ENCODE measurements at regions not wholly inside any gene's neighbourhood (a gene's known extent, or its start where the extent isn't known, plus 50 kb on each side); places are given as distances from the start of the nearest gene placed in this dataset.
A peak's percentile ranks its signal among the peaks of the same experiment; 100 is the strongest.

DNA sequence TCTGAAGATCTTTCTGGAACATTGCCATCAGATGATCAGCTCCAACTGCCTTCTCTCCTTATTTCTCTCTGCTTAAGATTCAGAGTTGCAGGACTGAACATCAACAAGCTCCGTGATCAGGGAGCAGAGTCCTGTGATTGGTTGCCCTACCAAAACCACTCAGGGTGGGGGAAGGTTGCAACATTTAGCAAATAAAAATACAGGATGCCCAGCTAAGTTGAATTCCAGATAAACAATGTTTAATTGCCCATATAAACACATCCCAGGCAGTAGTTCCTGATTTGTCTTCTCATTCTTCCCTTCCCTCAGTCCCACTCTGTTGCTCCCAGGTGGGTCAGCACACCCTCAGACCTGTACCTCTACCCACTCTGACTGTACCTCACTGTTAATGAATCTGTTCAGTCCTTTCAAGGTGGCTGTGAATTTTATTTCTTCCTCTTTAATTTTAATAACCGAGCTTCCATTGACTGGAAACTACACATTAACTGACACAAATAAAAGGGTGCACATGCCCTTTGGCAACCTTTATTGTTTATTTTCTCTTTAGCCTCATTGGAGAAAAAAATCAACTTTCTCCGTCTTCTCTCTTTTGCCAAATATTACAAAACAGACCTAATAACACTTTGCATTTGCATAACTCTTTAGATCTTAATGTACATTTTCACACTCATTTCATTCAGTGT lies 167.1 kb upstream of the PKDCC start:
- Mint-ChIP-seq H3K4me3 (no peak overlapping the region), H3K9me3 (no peaks in the 10 kb centered on the region), H3K4me1 (ENCODE audit: low read depth) (no peaks in the 10 kb centered on the region), H3K36me3 (ENCODE audit: insufficient read depth in 2 of 2) (no peaks in the 10 kb centered on the region), H3K27ac (no peak overlapping the region), H3K27me3 (ENCODE audit: low read depth) (peaks cover 19% of the 10 kb centered on the region)
- DNase-seq (no peak), ATAC-seq (replicated peaks in 1 of 2) (no peak)

DNA sequence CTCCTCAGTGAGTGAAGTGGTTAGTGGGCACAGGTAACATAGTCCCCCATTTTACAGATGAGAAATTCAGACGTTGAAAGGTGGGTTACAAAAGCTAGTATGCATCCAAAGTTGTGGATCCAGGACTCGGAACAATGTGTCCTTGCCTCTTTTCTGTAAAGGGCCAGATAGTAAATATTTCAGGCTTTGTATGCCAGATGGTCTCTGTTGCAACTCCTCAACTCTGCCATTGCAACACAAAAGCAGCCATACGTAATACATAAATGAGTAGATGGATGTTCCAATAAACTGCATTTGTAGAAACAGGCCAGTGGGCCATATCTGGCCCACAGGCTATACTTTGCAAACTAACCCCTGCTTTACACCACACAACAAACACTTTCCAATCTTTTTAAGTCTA lies 166.6 kb upstream of the PKDCC start:
- Mint-ChIP-seq H3K27ac (no peak overlapping the region), H3K4me1 (ENCODE audit: low read depth) (no peaks in the 10 kb centered on the region), H3K36me3 (ENCODE audit: insufficient read depth in 2 of 2) (no peaks in the 10 kb centered on the region), H3K4me3 (no peak overlapping the region), H3K27me3 (ENCODE audit: low read depth) (peaks cover 19% of the 10 kb centered on the region), H3K9me3 (no peaks in the 10 kb centered on the region)
- ATAC-seq (replicated peaks in 1 of 2) (no peak), DNase-seq (no peak)

DNA sequence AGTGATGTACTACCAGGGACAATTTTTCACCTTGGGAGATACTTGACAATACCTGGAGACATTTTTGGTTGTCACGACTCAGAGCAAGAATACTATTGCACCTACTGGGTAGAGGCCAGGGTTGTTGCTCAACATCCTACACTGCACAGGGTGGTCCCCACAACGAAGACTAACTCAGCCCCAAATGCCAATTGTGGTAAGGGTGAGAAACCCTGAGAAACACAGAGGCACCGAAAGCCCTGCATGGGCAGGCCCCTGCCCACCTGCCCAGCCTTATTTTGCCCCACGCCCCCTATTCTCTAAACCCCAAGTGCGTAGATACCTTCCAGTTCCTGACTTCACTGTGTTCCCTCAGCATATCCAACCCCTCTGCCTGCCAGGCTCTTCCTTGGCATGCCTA lies 163.1 kb upstream of the PKDCC start:
- H3K4me3 Mint-ChIP-seq: no peak overlapping the region
- peaks cover 32% of the 10 kb centered on the region for H3K27me3 Mint-ChIP-seq (ENCODE audit: low read depth)
- no peaks in the 10 kb centered on the region for H3K36me3 Mint-ChIP-seq (ENCODE audit: insufficient read depth in 2 of 2)
- H3K27ac Mint-ChIP-seq: no peak overlapping the region
- H3K4me1 Mint-ChIP-seq (ENCODE audit: low read depth): no peaks in the 10 kb centered on the region
- H3K9me3 Mint-ChIP-seq: no peaks in the 10 kb centered on the region
- DNase-seq: no peak
- peak in 1 of 2 donors; percentile 17 for ATAC-seq (replicated peaks in 1 of 2)

DNA sequence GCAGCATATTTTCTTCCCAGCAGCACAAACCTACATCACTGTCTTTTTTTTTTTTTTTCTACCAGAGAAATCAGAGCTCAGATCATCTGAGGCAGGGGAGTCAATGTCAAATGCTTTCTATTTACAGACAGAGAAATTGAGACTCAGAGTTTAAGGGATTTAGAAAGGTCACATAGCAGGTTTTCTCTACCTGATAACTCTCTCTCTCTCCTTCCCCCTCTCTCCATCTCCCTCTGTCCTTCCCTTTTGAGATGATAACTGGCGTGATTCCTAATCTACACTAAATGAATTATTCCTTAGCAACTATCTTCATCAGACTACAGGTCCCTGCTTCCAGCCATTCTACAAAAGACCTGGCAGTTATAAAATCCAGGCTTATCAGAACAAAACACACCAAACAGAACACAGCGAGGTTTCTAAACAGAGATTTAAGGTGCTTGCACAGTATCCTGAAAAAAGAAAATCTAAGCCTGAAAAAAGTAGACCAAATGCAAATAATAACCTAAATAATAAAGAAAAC lies 161.6 kb upstream of the PKDCC start:
- Mint-ChIP-seq H3K27ac (no peak overlapping the region), H3K36me3 (ENCODE audit: insufficient read depth in 2 of 2) (no peaks in the 10 kb centered on the region), H3K9me3 (no peaks in the 10 kb centered on the region), H3K4me3 (no peak overlapping the region), H3K27me3 (ENCODE audit: low read depth) (peaks cover 18% of the 10 kb centered on the region), H3K4me1 (ENCODE audit: low read depth) (no peaks in the 10 kb centered on the region)
- ATAC-seq (replicated peaks in 1 of 2) (no peak), DNase-seq (no peak)

DNA sequence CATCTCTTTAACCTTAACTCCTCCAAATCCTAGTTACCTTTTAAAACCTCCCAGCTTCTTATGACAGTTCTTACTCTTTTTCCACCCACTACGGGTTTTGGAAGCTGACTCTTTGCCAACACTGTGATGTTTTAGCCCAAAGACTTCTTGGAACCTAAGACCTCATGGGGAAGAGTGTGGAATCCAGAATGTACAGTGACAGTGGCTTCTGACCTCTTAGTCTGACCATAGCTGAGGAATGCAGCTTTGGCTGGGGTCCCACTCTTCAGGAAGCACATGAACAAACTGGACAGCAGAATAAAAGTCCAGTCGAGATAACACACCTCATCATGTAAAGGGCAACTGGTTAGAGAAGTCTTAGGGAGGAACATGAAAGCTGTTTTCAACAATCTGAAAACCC lies 161.1 kb upstream of the PKDCC start:
- peaks cover 17% of the 10 kb centered on the region for H3K27me3 Mint-ChIP-seq (ENCODE audit: low read depth)
- H3K4me1 Mint-ChIP-seq (ENCODE audit: low read depth): no peaks in the 10 kb centered on the region
- H3K4me3 Mint-ChIP-seq: no peak overlapping the region
- DNase-seq: no peak
- no peak for ATAC-seq (replicated peaks in 1 of 2)
- no peaks in the 10 kb centered on the region for H3K36me3 Mint-ChIP-seq (ENCODE audit: insufficient read depth in 2 of 2)
- H3K27ac Mint-ChIP-seq: no peak overlapping the region
- no peaks in the 10 kb centered on the region for H3K9me3 Mint-ChIP-seq

DNA sequence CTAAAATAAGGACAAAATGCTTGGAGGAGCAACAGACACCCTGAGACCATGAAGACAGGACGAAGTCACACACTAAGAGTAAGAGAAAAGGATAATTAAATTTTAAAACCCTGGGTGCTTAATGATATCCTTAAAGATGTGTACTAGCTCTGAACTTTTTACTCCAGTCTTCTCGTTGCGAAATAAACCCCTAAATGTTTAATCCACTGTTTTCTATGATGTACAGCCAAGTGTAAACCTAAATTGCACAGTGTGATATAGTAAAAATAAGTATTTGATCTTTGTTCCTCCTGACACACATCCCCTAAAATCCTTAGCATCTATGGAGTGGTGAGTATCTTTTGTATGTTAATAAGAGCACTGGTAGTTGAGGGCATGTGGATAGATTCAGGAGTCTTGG lies 157.5 kb upstream of the PKDCC start:
- H3K27ac Mint-ChIP-seq: no peak overlapping the region
- no peaks in the 10 kb centered on the region for H3K36me3 Mint-ChIP-seq (ENCODE audit: insufficient read depth in 2 of 2)
- ATAC-seq (replicated peaks in 1 of 2): no peak
- no peak for DNase-seq
- no peaks in the 10 kb centered on the region for H3K9me3 Mint-ChIP-seq
- H3K27me3 Mint-ChIP-seq (ENCODE audit: low read depth): peaks cover 17% of the 10 kb centered on the region
- no peak overlapping the region for H3K4me3 Mint-ChIP-seq
- H3K4me1 Mint-ChIP-seq (ENCODE audit: low read depth): no peaks in the 10 kb centered on the region

DNA sequence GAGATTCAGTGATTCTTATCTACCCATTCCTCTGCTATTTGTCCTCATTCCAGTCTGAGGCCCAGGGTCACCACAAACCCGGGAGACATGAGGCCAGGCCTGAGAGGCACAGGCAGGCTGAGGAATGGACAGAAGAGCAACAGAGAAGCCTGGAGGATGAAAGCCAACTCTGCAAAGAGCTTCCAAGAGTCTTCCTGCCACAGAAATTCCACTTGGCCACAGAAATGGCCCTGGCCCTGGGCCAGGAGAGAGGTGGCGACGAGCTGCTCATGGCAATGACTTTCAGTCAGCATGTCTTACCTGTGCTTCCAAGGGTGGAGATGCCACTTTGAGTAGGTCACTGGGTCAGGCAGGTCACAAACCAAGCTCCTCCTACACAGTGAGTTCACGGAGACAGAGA lies 155.3 kb upstream of the PKDCC start:
- ATAC-seq (replicated peaks in 1 of 2): no peak
- no peak overlapping the region for H3K27ac Mint-ChIP-seq
- H3K4me3 Mint-ChIP-seq: no peak overlapping the region
- H3K4me1 Mint-ChIP-seq (ENCODE audit: low read depth): peaks cover 11% of the 10 kb centered on the region
- H3K36me3 Mint-ChIP-seq (ENCODE audit: insufficient read depth in 2 of 2): no peaks in the 10 kb centered on the region
- no peaks in the 10 kb centered on the region for H3K9me3 Mint-ChIP-seq
- peaks cover 17% of the 10 kb centered on the region for H3K27me3 Mint-ChIP-seq (ENCODE audit: low read depth)
- DNase-seq: no peak

DNA sequence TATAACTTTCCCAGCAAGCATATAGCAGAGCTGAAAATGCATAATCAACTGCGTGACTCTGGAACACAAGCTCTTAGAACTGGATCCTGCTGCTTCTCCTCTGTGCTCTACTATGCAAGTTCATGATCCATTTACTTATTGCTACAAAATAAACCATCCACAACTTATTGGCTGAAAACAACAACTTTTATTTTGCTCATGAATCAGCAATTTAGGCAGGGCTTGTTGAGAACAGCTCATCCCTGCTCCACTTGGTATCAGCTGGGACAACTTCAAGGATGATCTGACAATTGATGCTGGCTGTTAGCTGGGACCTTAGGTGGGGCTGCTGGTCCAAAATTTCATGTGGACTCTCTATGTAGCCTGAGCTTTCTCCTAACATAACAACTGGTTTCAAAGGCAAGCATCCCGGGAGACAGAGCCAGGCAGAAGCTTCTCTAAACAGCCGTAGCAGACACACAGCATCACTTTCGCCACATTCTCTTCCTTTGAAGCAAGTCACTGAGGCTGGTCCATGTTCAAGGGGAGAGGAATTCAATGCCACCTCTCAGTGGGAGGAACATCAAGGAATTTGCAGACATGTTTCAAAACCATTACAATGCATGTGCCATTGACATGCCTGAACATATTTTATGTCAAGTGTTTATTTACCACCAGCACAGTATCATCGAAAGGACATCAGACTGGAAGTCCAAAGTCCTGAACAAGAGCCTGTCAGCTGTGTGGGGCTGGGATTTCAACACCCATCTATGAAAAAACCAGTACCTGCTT lies 153.1 kb upstream of the PKDCC start:
- Mint-ChIP-seq H3K9me3 (no peaks in the 10 kb centered on the region), H3K36me3 (ENCODE audit: insufficient read depth in 2 of 2) (no peaks in the 10 kb centered on the region), H3K27me3 (ENCODE audit: low read depth) (no peaks in the 10 kb centered on the region), H3K4me3 (no peak overlapping the region), H3K27ac (no peak overlapping the region), H3K4me1 (ENCODE audit: low read depth) (peaks cover 11% of the 10 kb centered on the region)
- ATAC-seq (replicated peaks in 1 of 2): no peak
- DNase-seq: no peak

DNA sequence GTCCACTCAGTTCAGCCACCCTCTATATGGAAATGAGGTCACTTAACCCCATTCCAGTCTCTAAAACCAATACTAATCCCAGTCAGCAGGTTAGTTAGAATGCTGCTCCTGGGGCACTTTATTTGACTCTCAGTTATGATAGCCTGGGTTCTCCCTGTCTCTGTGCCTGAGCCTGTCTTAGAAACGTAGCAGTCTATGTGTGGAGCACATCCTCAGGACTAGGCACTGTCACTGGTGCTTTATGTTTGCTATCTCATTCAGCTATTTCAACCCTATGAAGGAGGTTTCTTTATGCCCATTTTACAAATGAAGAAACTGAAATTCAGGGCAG lies 152.5 kb upstream of the PKDCC start:
- H3K9me3 Mint-ChIP-seq: no peaks in the 10 kb centered on the region
- no peaks in the 10 kb centered on the region for H3K27me3 Mint-ChIP-seq (ENCODE audit: low read depth)
- ATAC-seq (replicated peaks in 1 of 2): no peak
- DNase-seq: no peak
- no peak overlapping the region for H3K27ac Mint-ChIP-seq
- no peak overlapping the region for H3K4me3 Mint-ChIP-seq
- H3K36me3 Mint-ChIP-seq (ENCODE audit: insufficient read depth in 2 of 2): no peaks in the 10 kb centered on the region
- H3K4me1 Mint-ChIP-seq (ENCODE audit: low read depth): peaks cover 11% of the 10 kb centered on the region

DNA sequence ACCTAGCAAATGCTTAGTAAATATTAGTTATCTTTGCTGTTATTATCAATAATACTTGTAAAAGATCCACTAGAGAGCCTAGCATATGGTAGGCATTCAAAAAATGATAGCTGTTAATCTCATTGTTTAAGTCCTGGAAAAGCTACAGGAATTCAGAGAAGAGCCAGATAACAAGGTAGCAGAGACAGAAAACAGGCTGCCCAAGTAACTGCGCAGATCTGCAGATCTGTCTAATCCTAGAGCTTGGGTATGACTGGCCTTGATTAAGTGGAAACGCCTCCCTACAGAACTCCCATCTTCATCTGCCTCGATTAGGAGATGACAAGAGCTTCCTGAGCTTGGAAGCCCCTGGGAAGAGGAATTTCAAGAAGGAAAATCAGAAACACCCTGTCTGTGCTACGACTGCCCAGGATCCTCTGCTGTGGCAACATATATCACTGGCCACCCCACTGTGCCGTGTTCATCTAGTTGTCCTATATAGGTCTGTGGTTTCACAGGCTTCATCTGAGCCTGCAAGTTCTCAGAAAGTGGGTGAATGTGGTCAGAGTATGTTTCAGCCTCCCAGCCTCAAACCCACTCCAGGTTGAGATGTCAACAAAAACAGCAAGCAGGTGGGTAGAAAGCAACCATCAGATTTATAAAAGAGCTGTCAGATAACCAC lies 151.5 kb upstream of the PKDCC start:
- peak; percentile 86 to 93 for ATAC-seq (replicated peaks in 1 of 2)
- no peaks in the 10 kb centered on the region for H3K9me3 Mint-ChIP-seq
- H3K4me3 Mint-ChIP-seq: no peak overlapping the region
- H3K27ac Mint-ChIP-seq: no peak overlapping the region
- DNase-seq: peak; percentile 20 to 34
- H3K27me3 Mint-ChIP-seq (ENCODE audit: low read depth): no peaks in the 10 kb centered on the region
- peaks cover 11% of the 10 kb centered on the region for H3K4me1 Mint-ChIP-seq (ENCODE audit: low read depth)
- H3K36me3 Mint-ChIP-seq (ENCODE audit: insufficient read depth in 2 of 2): no peaks in the 10 kb centered on the region

DNA sequence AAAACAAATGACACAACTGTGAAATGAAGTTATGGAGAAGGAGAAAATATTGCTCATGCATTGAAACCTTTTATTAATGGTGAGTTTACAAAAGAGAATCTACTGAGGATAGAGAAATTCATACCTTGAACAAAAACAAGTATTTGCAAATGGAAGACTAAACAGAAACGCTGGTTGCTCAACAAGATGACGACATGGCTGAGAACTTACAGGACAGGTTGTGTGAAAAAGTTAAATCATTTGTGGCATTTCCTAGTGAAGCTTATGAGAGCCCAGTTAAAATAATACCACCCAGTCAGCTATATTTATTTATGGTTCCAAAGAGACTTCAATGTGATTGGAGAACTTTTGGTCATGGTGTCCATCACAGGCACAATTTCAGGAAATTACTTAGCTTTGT lies 148.6 kb upstream of the PKDCC start:
- no peak overlapping the region for H3K4me3 Mint-ChIP-seq
- DNase-seq (no peak), ATAC-seq (replicated peaks in 1 of 2) (no peak)
- H3K27me3 Mint-ChIP-seq (ENCODE audit: low read depth): peaks cover 14% of the 10 kb centered on the region
- no peaks in the 10 kb centered on the region for H3K36me3 Mint-ChIP-seq (ENCODE audit: insufficient read depth in 2 of 2)
- H3K27ac Mint-ChIP-seq: no peak overlapping the region
- no peaks in the 10 kb centered on the region for H3K9me3 Mint-ChIP-seq
- peaks cover 11% of the 10 kb centered on the region for H3K4me1 Mint-ChIP-seq (ENCODE audit: low read depth)

DNA sequence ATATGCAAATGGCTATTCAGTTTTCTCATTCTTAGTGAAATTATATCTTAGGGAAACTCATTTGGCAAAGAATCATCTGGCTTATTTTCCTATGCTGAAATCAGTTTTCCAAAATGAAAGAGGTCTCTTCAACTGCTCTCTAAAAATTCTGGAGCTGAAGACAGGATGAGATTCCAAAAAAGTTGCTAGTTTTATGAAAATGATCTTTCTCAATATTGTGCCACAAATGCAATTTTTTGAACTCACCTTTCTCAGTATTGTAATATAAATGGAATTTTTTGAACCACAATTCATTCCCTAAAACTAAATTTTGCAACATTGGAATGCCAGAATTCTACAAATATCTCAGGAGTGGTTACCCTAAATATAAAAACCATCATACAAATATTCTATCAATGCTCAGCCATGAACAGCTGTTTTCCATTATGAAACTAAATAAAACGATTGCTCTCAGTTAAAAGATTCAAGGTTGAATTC lies 147.7 kb upstream of the PKDCC start:
- Mint-ChIP-seq H3K4me3 (no peak overlapping the region), H3K9me3 (no peaks in the 10 kb centered on the region), H3K27ac (no peak overlapping the region), H3K27me3 (ENCODE audit: low read depth) (peaks cover 18% of the 10 kb centered on the region), H3K4me1 (ENCODE audit: low read depth) (peaks cover 11% of the 10 kb centered on the region), H3K36me3 (ENCODE audit: insufficient read depth in 2 of 2) (no peaks in the 10 kb centered on the region)
- ATAC-seq (replicated peaks in 1 of 2) (no peak), DNase-seq (no peak)

DNA sequence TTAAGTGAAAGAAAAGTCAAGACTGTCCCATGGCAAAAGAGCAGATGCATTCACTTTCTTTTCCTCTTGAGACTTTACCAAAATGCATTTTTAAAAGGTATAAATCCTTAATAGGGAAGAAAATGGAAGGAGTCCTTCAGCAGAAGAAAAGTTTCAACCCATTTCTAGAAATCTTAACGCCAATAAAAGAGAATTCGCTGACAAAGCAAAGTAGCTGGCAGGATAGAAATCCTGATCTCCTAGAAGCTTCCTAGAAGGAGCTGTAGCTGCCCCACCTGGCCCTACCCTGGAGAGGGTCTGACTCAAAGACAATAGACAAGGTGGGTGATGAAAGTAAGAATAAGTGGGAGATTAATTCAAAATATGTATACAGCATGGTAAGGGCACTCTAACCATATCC lies 144.9 kb upstream of the PKDCC start:
- Mint-ChIP-seq H3K4me1 (ENCODE audit: low read depth) (no peaks in the 10 kb centered on the region), H3K27ac (no peak overlapping the region), H3K27me3 (ENCODE audit: low read depth) (peaks cover 35% of the 10 kb centered on the region), H3K9me3 (no peaks in the 10 kb centered on the region), H3K36me3 (ENCODE audit: insufficient read depth in 2 of 2) (no peaks in the 10 kb centered on the region), H3K4me3 (no peak overlapping the region)
- ATAC-seq (replicated peaks in 1 of 2): no peak
- no peak for DNase-seq

All from activated T-cell treated with anti-CD3 and anti-CD28 coated beads, Interleukin-2, amount 50 U/mL, for 72 hours (primary cell).